ENCODE measurements at regions not wholly inside any gene's neighbourhood (a gene's known extent, or its start where the extent isn't known, plus 50 kb on each side); places are given as distances from the start of the nearest gene placed in this dataset.

GRCh38 chr6:147633191-147633590 lies 124.7 kb downstream of the SAMD5 start:
- TF ChIP-seq POLR2A (IDR thresholded peaks at IDR 0.05) (no peak), CTCF (IDR thresholded peaks at IDR 0.05) (no peak)
